SKM-1 (cell line): ENCODE measurements at regions not wholly inside any gene's neighbourhood (a gene's known extent, or its start where the extent isn't known, plus 50 kb on each side); places are given as distances from the start of the nearest gene placed in this dataset.

Experiments
- DNase-seq: peaks from one replicate; lab custom pipeline; 2025; ENCODE audit not compliant: unreplicated experiment; lab: John Stamatoyannopoulos, UW

DNA sequence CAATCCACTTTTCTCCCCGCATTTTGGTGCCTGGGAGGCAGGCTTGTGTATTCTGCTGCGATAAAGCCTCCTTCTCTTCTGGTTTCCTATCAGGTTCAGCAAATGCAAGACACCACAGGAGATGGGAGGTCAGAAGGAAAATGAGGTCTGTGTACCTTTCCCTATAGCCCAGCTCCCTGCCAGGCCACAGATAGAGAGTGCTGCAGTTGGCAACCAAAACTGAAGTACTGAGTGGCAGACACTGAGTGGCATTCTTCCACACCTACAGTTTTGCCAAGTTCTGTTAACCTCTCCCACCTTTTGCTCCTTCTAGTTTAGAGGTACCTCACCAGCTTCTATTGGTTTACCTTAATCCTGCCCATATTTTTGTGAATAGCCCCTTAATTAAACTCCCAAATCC lies 948.4 kb downstream of the SORCS1 start:
- no peak for DNase-seq

DNA sequence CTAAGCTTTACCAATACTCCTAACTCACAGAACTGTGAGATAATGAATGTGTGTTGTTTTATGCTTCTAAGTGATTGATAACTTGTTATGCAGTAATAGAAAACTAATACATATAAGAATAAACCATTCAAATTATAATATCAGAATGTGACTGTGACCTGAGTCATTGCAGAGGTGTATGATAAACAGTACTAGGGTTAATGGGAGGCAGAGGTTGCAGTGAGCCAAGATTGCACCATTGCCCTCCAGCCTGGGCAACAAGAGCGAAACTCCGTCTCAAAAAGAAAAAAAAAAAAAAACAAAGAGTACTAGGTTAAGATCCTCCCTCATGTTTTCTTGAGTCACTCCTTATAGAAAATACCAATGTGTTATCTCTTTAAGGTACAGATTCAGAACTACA lies 950.3 kb downstream of the SORCS1 start:
- DNase-seq: no peak

- no peak for DNase-seq
Observed at GRCh38 chr10:106213493-106213892, 951.0 kb downstream of the SORCS1 start.

DNA sequence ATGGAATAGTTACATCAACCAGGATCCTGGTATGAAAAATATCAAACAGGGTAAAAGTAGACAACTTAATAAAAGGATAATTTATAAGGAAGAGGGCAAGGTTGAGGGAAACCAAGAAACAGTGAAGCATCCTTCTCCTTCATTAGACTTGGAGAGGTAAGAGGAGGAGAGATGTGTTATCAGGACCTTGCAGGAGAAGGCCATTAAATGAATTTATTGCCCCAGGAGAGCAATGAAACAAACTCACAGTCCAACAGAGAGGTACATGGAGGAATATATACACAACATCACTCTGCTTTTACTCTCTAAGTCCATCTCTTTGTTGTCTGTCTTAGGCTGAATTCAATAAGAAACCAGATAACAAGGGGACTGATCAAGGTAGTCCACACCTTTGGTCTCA lies 966.2 kb downstream of the SORCS1 start:
- DNase-seq: no peak

GRCh38 chr10:106189292-106189691 lies 975.2 kb downstream of the SORCS1 start:
- no peak for DNase-seq

GRCh38 chr10:106185951-106186350 lies 978.6 kb downstream of the SORCS1 start:
- DNase-seq: no peak

- no peak for DNase-seq
Observed at GRCh38 chr10:106183041-106183440, 981.5 kb downstream of the SORCS1 start.

DNA sequence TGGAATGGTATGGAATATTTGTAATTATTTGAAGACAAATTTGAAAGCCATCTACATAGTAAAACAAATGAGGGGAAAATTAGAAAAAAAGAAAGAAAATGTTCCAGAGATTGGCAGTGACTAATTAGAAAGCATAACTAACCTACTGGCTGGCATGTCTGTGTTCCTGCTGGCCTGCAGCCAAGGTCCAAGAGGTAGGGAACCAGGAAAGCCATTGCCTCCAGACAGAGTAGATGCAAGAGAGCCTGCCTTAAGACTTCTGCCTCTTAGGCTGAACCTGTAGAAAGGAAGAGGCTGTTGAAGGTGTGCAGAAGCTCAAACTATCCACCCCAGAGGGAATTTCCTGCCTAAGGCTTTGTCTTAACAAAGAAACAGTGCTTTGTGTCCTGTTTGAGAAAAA lies 982.0 kb downstream of the SORCS1 start:
- no peak for DNase-seq

GRCh38 chr10:106181501-106181900 lies 983.0 kb downstream of the SORCS1 start:
- no peak for DNase-seq

DNA sequence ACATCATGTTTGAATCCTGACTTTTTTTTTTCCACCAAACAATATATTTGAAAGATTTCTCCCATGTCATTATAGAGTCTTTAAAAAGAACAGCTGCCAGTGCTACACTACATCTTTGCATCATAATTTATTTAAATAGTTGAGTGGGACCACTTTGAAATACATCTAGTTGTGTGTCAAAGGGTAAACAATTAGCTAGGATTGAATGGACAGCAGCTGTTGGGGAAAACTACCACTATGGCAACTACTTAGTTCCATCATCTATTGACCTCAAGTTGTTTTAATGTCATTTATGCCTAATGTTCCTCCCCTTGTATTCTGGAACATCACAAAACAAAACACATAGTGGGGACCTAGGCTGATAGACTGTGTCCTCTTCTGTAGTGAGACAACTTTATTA lies 985.1 kb downstream of the SORCS1 start:
- DNase-seq: no peak

GRCh38 chr10:106175760-106176377 lies 988.6 kb downstream of the SORCS1 start:
- DNase-seq: no peak

GRCh38 chr10:106173838-106174237 lies 990.7 kb downstream of the SORCS1 start:
- DNase-seq: no peak

DNA sequence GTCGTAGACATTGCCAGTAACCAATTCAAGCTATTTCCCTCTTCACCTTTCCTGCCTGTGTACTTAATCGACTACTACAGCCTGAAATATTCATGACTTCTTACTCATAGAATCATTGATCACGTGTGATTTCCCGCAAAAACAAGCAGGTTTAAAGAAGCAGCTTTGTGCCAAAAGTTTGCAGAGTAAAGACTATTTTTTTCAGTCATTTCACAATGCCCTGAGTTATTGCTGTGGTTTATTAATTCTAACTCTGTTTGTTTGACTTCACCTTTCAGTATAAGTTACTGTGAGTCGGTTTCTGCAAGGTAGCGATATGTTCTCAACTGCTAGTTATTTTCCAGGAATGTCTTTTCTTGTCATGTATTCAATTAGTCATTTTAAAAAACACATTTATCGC lies 995.3 kb downstream of the SORCS1 start:
- no peak for DNase-seq

- DNase-seq: no peak
Observed at GRCh38 chr10:106167946-106168345, 996.6 kb downstream of the SORCS1 start.

DNA sequence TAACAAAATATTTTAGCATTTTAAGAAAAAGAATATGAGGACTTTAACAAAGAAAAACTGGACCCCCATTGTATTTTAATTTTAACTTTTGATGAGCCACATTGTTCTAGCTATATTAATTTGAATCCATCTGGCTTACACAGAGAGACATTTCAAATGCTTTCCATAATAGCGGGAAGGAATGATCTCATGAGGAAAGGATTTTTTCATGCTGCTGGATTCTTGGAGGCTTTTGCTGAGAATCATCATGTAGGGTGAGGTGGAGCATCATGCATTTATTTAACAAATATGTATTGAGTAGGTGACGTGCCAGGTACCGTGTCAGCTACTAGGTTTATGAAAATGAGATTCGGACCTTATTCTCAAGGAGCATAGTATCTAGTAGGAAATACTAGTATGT lies 1006.3 kb downstream of the SORCS1 start:
- no peak for DNase-seq

GRCh38 chr10:106147021-106147420 lies 1017.5 kb downstream of the SORCS1 start:
- DNase-seq: no peak

DNA sequence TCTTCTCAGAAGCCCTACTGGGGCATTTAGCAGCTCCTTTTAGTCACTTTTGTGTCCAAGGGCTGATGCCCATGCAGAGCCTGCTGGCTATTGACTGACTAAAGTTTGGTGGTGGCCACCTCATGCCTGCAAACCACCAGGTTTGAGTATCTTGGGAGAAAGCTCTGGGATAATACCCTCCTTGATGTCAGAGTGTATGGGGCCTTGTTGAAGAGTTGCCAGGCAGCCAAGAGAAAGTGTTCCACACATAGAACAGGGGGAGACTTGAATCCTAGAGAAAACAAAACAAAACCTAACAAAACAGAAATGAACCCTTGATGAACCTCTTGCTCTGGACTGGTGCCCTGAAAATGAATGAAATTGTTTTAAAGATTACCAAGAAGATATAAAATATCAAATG lies 1024.6 kb downstream of the SORCS1 start:
- DNase-seq: no peak

DNA sequence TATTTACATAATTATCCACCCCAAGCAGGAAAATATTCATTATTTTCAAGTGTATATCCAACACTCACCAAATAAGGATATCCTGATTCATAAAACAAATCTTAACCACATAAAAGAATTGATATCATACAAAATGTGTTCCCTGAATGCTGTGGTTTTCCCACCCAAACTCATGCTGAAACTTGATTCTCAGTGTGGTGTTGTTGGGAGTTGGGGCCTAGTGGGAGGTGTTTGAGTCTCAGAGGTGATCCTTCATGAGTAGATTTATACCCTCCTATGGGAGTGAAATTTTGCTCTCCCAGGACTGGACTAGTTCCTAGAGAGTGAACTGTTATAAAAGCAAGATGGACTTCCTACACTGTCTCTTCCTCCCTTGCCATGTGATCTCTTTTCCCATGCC lies 1028.3 kb downstream of the SORCS1 start:
- DNase-seq: no peak

DNA sequence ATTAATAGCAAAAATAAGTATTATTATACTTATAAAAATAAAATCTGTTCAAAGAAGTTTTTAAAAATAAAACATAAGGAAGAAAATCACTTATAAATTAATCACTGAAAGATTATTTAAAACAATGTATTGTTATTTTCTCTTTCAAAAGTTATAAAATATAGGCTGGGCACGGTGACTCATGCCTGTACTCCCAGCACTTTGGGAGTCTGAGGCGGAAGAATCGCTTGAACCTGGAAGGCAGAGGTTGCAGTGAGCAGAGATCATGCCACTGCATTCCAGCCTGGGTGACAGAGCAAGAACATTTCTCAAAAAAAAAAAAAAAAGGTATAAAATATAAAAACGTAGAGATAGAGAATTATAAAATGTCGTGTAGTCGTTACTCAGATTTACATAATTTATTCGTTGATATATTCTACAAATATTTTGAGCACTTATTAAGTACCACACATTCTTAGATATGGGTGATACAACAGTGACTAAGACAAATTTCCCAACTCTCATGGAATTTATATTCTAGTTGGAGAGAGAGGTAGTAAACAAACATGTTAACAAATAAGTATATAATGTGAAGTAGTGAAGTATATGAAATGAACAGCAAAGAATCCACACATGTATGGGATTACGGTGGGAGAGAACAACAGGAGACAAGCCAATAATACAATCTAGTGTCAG lies 1030.0 kb downstream of the SORCS1 start:
- DNase-seq: no peak

GRCh38 chr10:106133451-106133850 lies 1031.1 kb downstream of the SORCS1 start:
- no peak for DNase-seq

DNA sequence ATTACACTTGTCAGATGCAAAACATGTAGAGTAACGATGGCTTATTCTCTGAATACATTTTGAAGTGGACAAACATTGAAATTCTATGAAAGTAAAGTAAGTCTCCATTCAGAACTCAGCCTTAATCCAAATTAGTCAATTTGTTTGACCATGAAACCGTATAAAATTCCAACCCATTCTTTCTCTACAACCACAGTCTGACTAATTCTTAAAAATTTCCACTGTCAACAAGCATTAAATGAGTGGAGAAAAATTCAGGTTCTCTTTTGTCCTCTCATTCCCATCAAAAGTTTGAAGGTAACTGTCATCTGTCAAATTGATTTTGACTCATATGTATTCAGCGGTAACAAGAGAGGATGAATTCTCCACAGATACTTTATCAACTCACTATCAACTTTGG lies 1031.5 kb downstream of the SORCS1 start:
- no peak for DNase-seq

- no peak for DNase-seq
Observed at GRCh38 chr10:106114656-106115186, 1049.8 kb downstream of the SORCS1 start.

DNA sequence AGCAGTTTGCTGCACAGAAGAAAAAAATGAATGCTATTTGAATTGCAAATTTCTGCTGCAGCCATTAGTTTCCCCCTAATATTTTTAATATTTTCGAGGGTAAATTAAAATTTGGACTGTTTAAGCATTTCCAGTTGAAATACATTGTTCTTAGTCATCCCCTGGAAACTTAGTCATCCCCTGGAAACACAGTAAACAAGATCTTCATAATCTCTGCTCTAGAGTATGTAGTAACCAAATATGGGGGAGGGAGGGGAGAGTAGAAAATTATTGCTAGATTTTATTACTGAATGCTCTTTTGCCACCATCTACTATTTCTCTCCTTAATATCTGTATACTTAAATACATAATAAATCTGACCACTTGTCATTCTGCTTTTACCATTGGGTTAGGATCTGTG lies 1053.3 kb downstream of the SORCS1 start:
- no peak for DNase-seq
